ENCODE measurements at regions not wholly inside any gene's neighbourhood (a gene's known extent, or its start where the extent isn't known, plus 50 kb on each side); places are given as distances from the start of the nearest gene placed in this dataset.

- TF ChIP-seq CTCF (IDR thresholded peaks at IDR 0.05) (no peak), POLR2A (IDR thresholded peaks at IDR 0.05) (no peak)
Observed at GRCh38 chr15:53209396-53210042, 419.4 kb upstream of the ONECUT1 start.
